ENCODE measurements at regions not wholly inside any gene's neighbourhood (a gene's known extent, or its start where the extent isn't known, plus 50 kb on each side); places are given as distances from the start of the nearest gene placed in this dataset. TPM values are rescaled to one million over a fixed set of nuclear protein-coding genes. Genes with fewer than 3 reads are reported as not detected.
"Not testable (repeated sequence)": the region's sequence is repeated elsewhere in the genome, so short reads cannot be mapped to it uniquely, and the experiment has no call there.

GRCh38 chr5:87195616-87196015 is 72.1 kb upstream of the RASA1 start:
- no peak overlapping the region for H3K4me3 ChIP-seq (ENCODE audit: low read depth, low read length)
- TF ChIP-seq CTCF (IDR thresholded peaks at IDR 0.05; ENCODE audit: insufficient read depth, low read length): no peak
- peak; percentile 47 for DNase-seq (ENCODE audit: low read depth)

GRCh38 chr5:87198010-87198409 is 69.7 kb upstream of the RASA1 start:
- no peak for DNase-seq (ENCODE audit: low read depth)
- no peak overlapping the region for H3K4me3 ChIP-seq (ENCODE audit: low read depth, low read length)
- TF ChIP-seq CTCF (IDR thresholded peaks at IDR 0.05; ENCODE audit: insufficient read depth, low read length): no peak

GRCh38 chr5:87199246-87199645 is 68.4 kb upstream of the RASA1 start:
- not testable (repeated sequence) for H3K4me3 ChIP-seq (ENCODE audit: low read depth, low read length); DNase-seq (ENCODE audit: low read depth)

- not testable (repeated sequence) for DNase-seq (ENCODE audit: low read depth); H3K4me3 ChIP-seq (ENCODE audit: low read depth, low read length)
Measured at GRCh38 chr5:87199704-87200103, 68.0 kb upstream of the RASA1 start.

GRCh38 chr5:87210076-87210475 is 57.6 kb upstream of the RASA1 start:
- TF ChIP-seq CTCF (IDR thresholded peaks at IDR 0.05; ENCODE audit: insufficient read depth, low read length): no peak
- no peak overlapping the region for H3K4me3 ChIP-seq (ENCODE audit: low read depth, low read length)
- peak; percentile 47 for DNase-seq (ENCODE audit: low read depth)

GRCh38 chr5:87210743-87211142 is 56.9 kb upstream of the RASA1 start:
- no peak for DNase-seq (ENCODE audit: low read depth)
- no peak for TF ChIP-seq CTCF (IDR thresholded peaks at IDR 0.05; ENCODE audit: insufficient read depth, low read length)
- no peak overlapping the region for H3K4me3 ChIP-seq (ENCODE audit: low read depth, low read length)

- DNase-seq (ENCODE audit: low read depth): no peak
- no peak overlapping the region for H3K4me3 ChIP-seq (ENCODE audit: low read depth, low read length)
- TF ChIP-seq CTCF (IDR thresholded peaks at IDR 0.05; ENCODE audit: insufficient read depth, low read length): no peak
Measured at GRCh38 chr5:87211676-87212075, 56.0 kb upstream of the RASA1 start.

GRCh38 chr5:87212183-87212582 is 55.5 kb upstream of the RASA1 start:
- DNase-seq (ENCODE audit: low read depth); H3K4me3 ChIP-seq (ENCODE audit: low read depth, low read length): not testable (repeated sequence)

GRCh38 chr5:87217480-87217879 is 50.2 kb upstream of the RASA1 start:
- DNase-seq (ENCODE audit: low read depth): not testable (repeated sequence)

More at GRCh38 chr5:87217480-87217879, 50.2 kb upstream of the RASA1 start:
- H3K4me3 ChIP-seq (ENCODE audit: low read depth, low read length): not testable (repeated sequence)

Small RNA genes in the stretch of these regions (small RNA-seq; reads per million reads assigned to genes)
- gene MIR4280 (not detected), gene RN7SKP34 (not detected)

Measured in fibroblast of the aortic adventitia (primary cell).